ENCODE measurements at regions not wholly inside any gene's neighbourhood (a gene's known extent, or its start where the extent isn't known, plus 50 kb on each side); places are given as distances from the start of the nearest gene placed in this dataset.
"Not testable (repeated sequence)": the region's sequence is repeated elsewhere in the genome, so short reads cannot be mapped to it uniquely, and the experiment has no call there.

- TF ChIP-seq PHF8 (IDR thresholded peaks at IDR 0.05; ENCODE audit: borderline replicate concordance, low read depth); CTCF (IDR thresholded peaks at IDR 0.05); CEBPB (IDR thresholded peaks at IDR 0.05); POLR2A (IDR thresholded peaks at IDR 0.05; ENCODE audit: low read length); PBX3 (IDR thresholded peaks at IDR 0.05); MYC (IDR thresholded peaks at IDR 0.05; ENCODE audit: borderline replicate concordance, low read length); RAD21 (conservative IDR thresholded peaks at IDR 0.05 in 1 of 2, IDR thresholded peaks at IDR 0.05 in 1 of 2); USF2 (IDR thresholded peaks at IDR 0.05); RFX5 (IDR thresholded peaks at IDR 0.05); MAZ (IDR thresholded peaks at IDR 0.05; ENCODE audit: borderline replicate concordance, low read depth, low read length): not testable (repeated sequence)
These were observed 141.3 kb downstream of the NPIPA5 start for GRCh38 chr16:15236674-15237323.
